BLaER1 (cell line): ENCODE measurements at regions not wholly inside any gene's neighbourhood (a gene's known extent, or its start where the extent isn't known, plus 50 kb on each side); places are given as distances from the start of the nearest gene placed in this dataset.
"Not testable (repeated sequence)": the region's sequence is repeated elsewhere in the genome, so short reads cannot be mapped to it uniquely, and the experiment has no call there.

Experiments
- H3K27ac ChIP-seq: shearing (Covaris generic); formaldehyde crosslinking; 2 replicates; pipeline ENCODE4 v1.8.1; 2022
- H3K27me3 ChIP-seq: shearing (Covaris generic); formaldehyde crosslinking; 2 replicates; pipeline ENCODE4 v1.8.1; 2022
- H3K36me3 ChIP-seq: shearing (Covaris generic); formaldehyde crosslinking; 2 replicates; pipeline ENCODE4 v1.8.1; 2022
- H3K4me1 ChIP-seq: shearing (Covaris generic); formaldehyde crosslinking; 2 replicates; pipeline ENCODE4 v1.8.1; 2022
- H3K4me2 ChIP-seq: shearing (Covaris generic); formaldehyde crosslinking; 2 replicates; pipeline ENCODE4 v1.8.1; 2022
- H3K4me3 ChIP-seq: shearing (Covaris generic); formaldehyde crosslinking; 2 replicates; pipeline ENCODE4 v1.8.1; 2022
- H3K9ac ChIP-seq: shearing (Covaris generic); formaldehyde crosslinking; 2 replicates; pipeline ENCODE4 v1.8.1; 2022
- H3K9me3 ChIP-seq: shearing (Covaris generic); formaldehyde crosslinking; 2 replicates; pipeline ENCODE4 v1.8.1; 2022
- H4K20me1 ChIP-seq: shearing (Covaris generic); formaldehyde crosslinking; 2 replicates; pipeline ENCODE4 v1.8.1; 2022
- Cebpa-rat ChIP-seq: shearing (Covaris generic); IDR thresholded peaks from 2 replicates; pipeline ENCODE4 v1.8.1; 2022

DNA sequence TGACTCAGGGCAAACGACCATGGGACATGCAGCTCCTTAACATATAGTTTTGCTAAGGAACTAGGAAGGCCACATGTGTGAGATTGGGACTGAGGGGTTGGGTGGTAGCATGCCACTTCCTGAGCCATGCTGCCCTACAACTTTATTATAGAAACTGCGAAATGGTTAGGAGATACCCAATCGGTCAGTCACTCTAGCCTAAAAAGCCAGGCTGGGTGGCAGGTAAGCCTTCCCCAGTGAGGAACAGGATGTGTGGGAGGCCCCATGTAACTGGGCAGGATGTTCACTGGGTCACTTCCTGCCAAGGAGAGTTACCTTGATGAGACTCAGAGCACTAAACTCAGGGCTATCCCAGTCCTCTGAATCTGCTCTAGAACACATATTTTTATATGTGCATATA, 123.5 kb downstream of the MAP3K7 start:
- Histone ChIP-seq H3K27me3 (no peaks in the 10 kb centered on the region), H4K20me1 (no peaks in the 10 kb centered on the region), H3K36me3 (no peaks in the 10 kb centered on the region), H3K9me3 (peaks cover 10% of the 10 kb centered on the region; the same call in 1 of the 2 replicates), H3K27ac (no peak overlapping the region), H3K4me2 (no peak overlapping the region), H3K4me3 (no peak overlapping the region), H3K4me1 (no peaks in the 10 kb centered on the region), H3K9ac (no peak overlapping the region)
- TF ChIP-seq Cebpa-rat, result no peak

- H3K4me1 ChIP-seq, result no peaks in the 10 kb centered on the region
Observed at GRCh38 chr6:90462102-90462501, 124.8 kb downstream of the MAP3K7 start.

DNA sequence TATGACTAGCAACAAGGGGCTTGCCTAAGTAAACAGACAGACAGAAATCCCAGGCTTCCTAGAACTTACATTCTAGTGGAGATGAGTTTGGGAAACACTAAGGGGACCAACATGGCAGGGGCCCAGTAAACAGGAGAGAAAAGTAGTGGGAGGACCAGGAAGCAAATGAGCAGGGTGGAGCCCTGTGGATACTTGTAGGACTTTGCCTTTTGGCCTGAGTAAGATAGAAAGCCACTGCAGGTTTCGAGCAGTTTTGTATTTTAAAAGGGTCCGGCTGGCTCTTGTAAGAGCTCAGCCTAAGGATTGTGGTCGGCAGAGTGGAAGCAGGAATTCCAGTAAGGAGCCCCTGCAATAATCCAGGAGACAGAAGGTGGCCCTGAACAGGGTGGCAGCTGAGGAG, 125.5 kb downstream of the MAP3K7 start:
- H3K27ac ChIP-seq, result no peak overlapping the region
- H3K9me3 ChIP-seq, result peaks cover 10% of the 10 kb centered on the region; the same call in 1 of the 2 replicates
- H3K4me3 ChIP-seq, result no peak overlapping the region
- no peaks in the 10 kb centered on the region for H4K20me1 ChIP-seq
- no peaks in the 10 kb centered on the region for H3K4me1 ChIP-seq
- no peaks in the 10 kb centered on the region for H3K36me3 ChIP-seq
- no peaks in the 10 kb centered on the region for H3K27me3 ChIP-seq
- no peak overlapping the region for H3K9ac ChIP-seq
- no peak overlapping the region for H3K4me2 ChIP-seq
- no peak for TF ChIP-seq Cebpa-rat

More at GRCh38 chr6:90462102-90462501, 124.8 kb downstream of the MAP3K7 start:
- H3K9me3 ChIP-seq, result peaks cover 10% of the 10 kb centered on the region; the same call in 1 of the 2 replicates
- no peak overlapping the region for H3K4me2 ChIP-seq
- no peaks in the 10 kb centered on the region for H3K27me3 ChIP-seq
- H3K27ac ChIP-seq, result no peak overlapping the region
- no peak overlapping the region for H3K4me3 ChIP-seq
- no peak overlapping the region for H3K9ac ChIP-seq
- H3K36me3 ChIP-seq, result no peaks in the 10 kb centered on the region
- H4K20me1 ChIP-seq, result no peaks in the 10 kb centered on the region
- no peak for TF ChIP-seq Cebpa-rat

GRCh38 chr6:90460051-90460450, 126.8 kb downstream of the MAP3K7 start:
- no peaks in the 10 kb centered on the region for H4K20me1 ChIP-seq
- H3K4me1 ChIP-seq, result no peaks in the 10 kb centered on the region
- no peak for TF ChIP-seq Cebpa-rat
- H3K27me3 ChIP-seq, result no peaks in the 10 kb centered on the region
- no peak overlapping the region for H3K27ac ChIP-seq
- H3K36me3 ChIP-seq, result no peaks in the 10 kb centered on the region
- no peak overlapping the region for H3K9ac ChIP-seq
- H3K4me3 ChIP-seq, result no peak overlapping the region
- H3K4me2 ChIP-seq, result no peak overlapping the region
- H3K9me3 ChIP-seq, result peaks cover 10% of the 10 kb centered on the region; the same call in 1 of the 2 replicates

DNA sequence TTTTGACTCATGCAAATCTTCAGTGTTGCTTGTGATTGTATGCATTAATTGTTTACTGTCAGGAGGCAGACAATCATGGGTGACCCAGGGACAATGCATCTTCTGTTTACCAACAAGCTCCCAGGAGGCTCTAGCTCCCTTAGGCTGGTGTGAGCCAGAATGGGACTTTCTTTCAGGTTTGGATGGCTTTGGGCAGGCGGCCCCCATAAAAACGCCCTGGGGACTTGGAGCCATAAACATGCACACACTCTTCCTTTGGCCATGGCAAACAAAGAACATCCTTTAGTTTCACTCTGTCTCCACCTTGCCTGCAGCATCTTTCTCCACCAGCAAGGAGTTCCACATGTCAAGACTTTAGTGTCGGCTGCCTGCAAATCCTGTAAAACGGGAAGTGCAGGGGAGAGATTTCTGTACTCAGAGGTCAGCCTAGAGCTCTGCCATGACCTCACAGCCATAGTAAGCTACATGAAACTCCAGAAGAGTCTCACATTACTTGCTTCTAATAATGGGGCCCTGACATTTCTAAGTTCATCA, 127.6 kb downstream of the MAP3K7 start:
- H3K9me3 ChIP-seq, result peaks cover 10% of the 10 kb centered on the region; the same call in 1 of the 2 replicates
- no peaks in the 10 kb centered on the region for H3K36me3 ChIP-seq
- no peak overlapping the region for H3K27ac ChIP-seq
- H4K20me1 ChIP-seq, result no peaks in the 10 kb centered on the region
- H3K4me3 ChIP-seq, result no peak overlapping the region
- TF ChIP-seq Cebpa-rat, result no peak
- no peak overlapping the region for H3K9ac ChIP-seq
- no peak overlapping the region for H3K4me2 ChIP-seq
- H3K4me1 ChIP-seq, result no peaks in the 10 kb centered on the region
- no peaks in the 10 kb centered on the region for H3K27me3 ChIP-seq

- H3K27ac ChIP-seq, result no peak overlapping the region
- TF ChIP-seq Cebpa-rat, result no peak
- H3K9ac ChIP-seq, result no peak overlapping the region
- no peaks in the 10 kb centered on the region for H3K36me3 ChIP-seq
- H4K20me1 ChIP-seq, result no peaks in the 10 kb centered on the region
- peaks cover 10% of the 10 kb centered on the region; the same call in 1 of the 2 replicates for H3K9me3 ChIP-seq
- H3K27me3 ChIP-seq, result no peaks in the 10 kb centered on the region
- H3K4me2 ChIP-seq, result no peak overlapping the region
- H3K4me1 ChIP-seq, result no peaks in the 10 kb centered on the region
- H3K4me3 ChIP-seq, result no peak overlapping the region
Observed at GRCh38 chr6:90458353-90459224, 128.3 kb downstream of the MAP3K7 start.

- Histone ChIP-seq H3K4me3 (no peak overlapping the region), H3K27ac (no peak overlapping the region), H3K4me1 (no peaks in the 10 kb centered on the region), H3K9ac (no peak overlapping the region), H3K9me3 (peaks cover 10% of the 10 kb centered on the region; the same call in 1 of the 2 replicates), H3K4me2 (no peak overlapping the region), H4K20me1 (no peaks in the 10 kb centered on the region), H3K36me3 (no peaks in the 10 kb centered on the region), H3K27me3 (no peaks in the 10 kb centered on the region)
- TF ChIP-seq Cebpa-rat, result no peak
Observed at GRCh38 chr6:90457867-90458259, 129.0 kb downstream of the MAP3K7 start.

- not testable (repeated sequence) for H3K4me3 ChIP-seq, H3K27me3 ChIP-seq, H3K36me3 ChIP-seq, H3K9ac ChIP-seq, H4K20me1 ChIP-seq, H3K9me3 ChIP-seq, H3K4me1 ChIP-seq, H3K27ac ChIP-seq, H3K4me2 ChIP-seq
Observed at GRCh38 chr6:90456997-90457866, 129.6 kb downstream of the MAP3K7 start.

GRCh38 chr6:90456001-90456400, 130.9 kb downstream of the MAP3K7 start:
- no peaks in the 10 kb centered on the region for H3K4me1 ChIP-seq
- H4K20me1 ChIP-seq, result no peaks in the 10 kb centered on the region
- no peak for TF ChIP-seq Cebpa-rat

More at GRCh38 chr6:90456001-90456400, 130.9 kb downstream of the MAP3K7 start:
- Histone ChIP-seq H3K4me3 (no peak overlapping the region), H3K9me3 (peaks cover 10% of the 10 kb centered on the region; the same call in 1 of the 2 replicates), H3K9ac (no peak overlapping the region), H3K36me3 (no peaks in the 10 kb centered on the region), H3K27ac (no peak overlapping the region), H3K4me2 (no peak overlapping the region), H3K27me3 (no peaks in the 10 kb centered on the region)
